ENCODE measurements at regions not wholly inside any gene's neighbourhood (a gene's known extent, or its start where the extent isn't known, plus 50 kb on each side); places are given as distances from the start of the nearest gene placed in this dataset.

DNA sequence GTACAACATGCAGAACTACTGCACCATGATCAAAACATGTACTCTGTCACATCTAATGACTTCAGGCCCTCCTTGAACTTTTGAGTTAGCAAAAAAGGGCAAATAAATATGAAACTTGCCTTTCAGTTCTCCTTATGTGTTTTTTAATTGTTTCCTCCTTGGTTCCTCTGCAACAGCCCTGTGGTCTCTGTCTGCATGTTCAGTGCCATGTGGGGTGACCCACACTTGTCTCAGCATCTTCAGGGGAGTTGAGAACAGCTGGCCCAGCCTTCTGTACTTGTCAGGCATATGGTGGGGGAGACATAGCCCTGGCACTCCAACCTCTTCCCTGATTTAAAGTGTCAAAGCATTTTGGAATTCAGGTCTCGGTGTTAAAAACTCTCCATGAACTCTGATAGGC, 188.0 kb upstream of the PGRMC2 start:
- no peaks in the 10 kb centered on the region for H3K36me3 ChIP-seq (ENCODE audit: control insufficient read depth, insufficient read depth, low read length)
- intact Hi-C loops (cut with micrococcal nuclease; ENCODE audit: unreplicated experiment) (no loop called here), in situ Hi-C loops (cut with HindIII; ENCODE audit: low pct_unique_long_range_greater_than_20kb, low sequenced_read_pairs) (no loop called here)
- H3K27ac ChIP-seq (ENCODE audit: low read length) = no peak overlapping the region
- no peak for DNase-seq (ENCODE audit: low read depth, low spot score)
- ChIA-PET POLR2A (no interaction called here), CTCF (no interaction called here)
- no peaks in the 10 kb centered on the region for H3K4me1 ChIP-seq (ENCODE audit: control insufficient read depth, insufficient read depth, low read length)
- H3K4me3 ChIP-seq (ENCODE audit: low read depth in 2 of 2, low read length in 2 of 2) = no peak overlapping the region
- TF ChIP-seq, protein P1, sequence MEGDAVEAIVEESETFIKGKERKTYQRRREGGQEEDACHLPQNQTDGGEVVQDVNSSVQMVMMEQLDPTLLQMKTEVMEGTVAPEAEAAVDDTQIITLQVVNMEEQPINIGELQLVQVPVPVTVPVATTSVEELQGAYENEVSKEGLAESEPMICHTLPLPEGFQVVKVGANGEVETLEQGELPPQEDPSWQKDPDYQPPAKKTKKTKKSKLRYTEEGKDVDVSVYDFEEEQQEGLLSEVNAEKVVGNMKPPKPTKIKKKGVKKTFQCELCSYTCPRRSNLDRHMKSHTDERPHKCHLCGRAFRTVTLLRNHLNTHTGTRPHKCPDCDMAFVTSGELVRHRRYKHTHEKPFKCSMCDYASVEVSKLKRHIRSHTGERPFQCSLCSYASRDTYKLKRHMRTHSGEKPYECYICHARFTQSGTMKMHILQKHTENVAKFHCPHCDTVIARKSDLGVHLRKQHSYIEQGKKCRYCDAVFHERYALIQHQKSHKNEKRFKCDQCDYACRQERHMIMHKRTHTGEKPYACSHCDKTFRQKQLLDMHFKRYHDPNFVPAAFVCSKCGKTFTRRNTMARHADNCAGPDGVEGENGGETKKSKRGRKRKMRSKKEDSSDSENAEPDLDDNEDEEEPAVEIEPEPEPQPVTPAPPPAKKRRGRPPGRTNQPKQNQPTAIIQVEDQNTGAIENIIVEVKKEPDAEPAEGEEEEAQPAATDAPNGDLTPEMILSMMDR (IDR thresholded peaks at IDR 0.05) = no peak
- TF ChIP-seq, protein P2, sequence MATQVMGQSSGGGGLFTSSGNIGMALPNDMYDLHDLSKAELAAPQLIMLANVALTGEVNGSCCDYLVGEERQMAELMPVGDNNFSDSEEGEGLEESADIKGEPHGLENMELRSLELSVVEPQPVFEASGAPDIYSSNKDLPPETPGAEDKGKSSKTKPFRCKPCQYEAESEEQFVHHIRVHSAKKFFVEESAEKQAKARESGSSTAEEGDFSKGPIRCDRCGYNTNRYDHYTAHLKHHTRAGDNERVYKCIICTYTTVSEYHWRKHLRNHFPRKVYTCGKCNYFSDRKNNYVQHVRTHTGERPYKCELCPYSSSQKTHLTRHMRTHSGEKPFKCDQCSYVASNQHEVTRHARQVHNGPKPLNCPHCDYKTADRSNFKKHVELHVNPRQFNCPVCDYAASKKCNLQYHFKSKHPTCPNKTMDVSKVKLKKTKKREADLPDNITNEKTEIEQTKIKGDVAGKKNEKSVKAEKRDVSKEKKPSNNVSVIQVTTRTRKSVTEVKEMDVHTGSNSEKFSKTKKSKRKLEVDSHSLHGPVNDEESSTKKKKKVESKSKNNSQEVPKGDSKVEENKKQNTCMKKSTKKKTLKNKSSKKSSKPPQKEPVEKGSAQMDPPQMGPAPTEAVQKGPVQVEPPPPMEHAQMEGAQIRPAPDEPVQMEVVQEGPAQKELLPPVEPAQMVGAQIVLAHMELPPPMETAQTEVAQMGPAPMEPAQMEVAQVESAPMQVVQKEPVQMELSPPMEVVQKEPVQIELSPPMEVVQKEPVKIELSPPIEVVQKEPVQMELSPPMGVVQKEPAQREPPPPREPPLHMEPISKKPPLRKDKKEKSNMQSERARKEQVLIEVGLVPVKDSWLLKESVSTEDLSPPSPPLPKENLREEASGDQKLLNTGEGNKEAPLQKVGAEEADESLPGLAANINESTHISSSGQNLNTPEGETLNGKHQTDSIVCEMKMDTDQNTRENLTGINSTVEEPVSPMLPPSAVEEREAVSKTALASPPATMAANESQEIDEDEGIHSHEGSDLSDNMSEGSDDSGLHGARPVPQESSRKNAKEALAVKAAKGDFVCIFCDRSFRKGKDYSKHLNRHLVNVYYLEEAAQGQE (IDR thresholded peaks at IDR 0.05; ENCODE audit: insufficient read depth in 1 of 2, low read depth in 2 of 2, low read length in 1 of 2) = no peak
- no peak for TF ChIP-seq SIN3A (IDR thresholded peaks at IDR 0.05; ENCODE audit: borderline replicate concordance, insufficient read depth, low read depth, low read length)
- no peak for TF ChIP-seq TCF7L2 (IDR thresholded peaks at IDR 0.05; ENCODE audit: low read depth, low read length)
- TF ChIP-seq POLR2AphosphoS5 (IDR thresholded peaks at IDR 0.05; ENCODE audit: low read depth, low read length) = no peak
- H3K27me3 ChIP-seq (ENCODE audit: control insufficient read depth, insufficient read depth, low read length) = no peaks in the 10 kb centered on the region
- no TSS peak for BruUV-seq (replicated peaks)
- no peak for ATAC-seq
- no peaks in the 10 kb centered on the region for H3K9me3 ChIP-seq (ENCODE audit: control insufficient read depth, insufficient read depth, low read depth, low read length)

DNA sequence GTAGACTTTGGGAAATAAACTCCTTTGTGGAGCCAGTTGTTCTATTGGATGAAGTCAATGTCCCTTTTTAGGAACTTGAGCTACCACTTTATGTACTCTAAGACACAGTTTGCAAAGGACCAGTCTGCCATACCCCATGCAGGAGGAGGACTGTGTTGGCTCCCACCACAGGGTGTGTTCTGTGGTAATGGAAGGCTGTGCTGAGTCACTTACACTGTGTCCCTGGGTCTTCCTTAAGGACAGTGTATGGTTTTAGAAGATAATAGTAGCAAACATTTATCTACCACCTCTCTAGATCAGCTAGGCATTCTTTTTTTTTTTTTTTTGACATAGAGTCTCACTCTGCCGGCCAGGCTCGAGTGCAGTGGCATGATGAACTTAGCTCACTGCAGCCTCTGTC, 184.0 kb upstream of the PGRMC2 start:
- Histone ChIP-seq H3K27ac (ENCODE audit: low read length) (no peak overlapping the region), H3K36me3 (ENCODE audit: control insufficient read depth, insufficient read depth, low read length) (no peaks in the 10 kb centered on the region), H3K9me3 (ENCODE audit: control insufficient read depth, insufficient read depth, low read depth, low read length) (no peaks in the 10 kb centered on the region), H3K4me1 (ENCODE audit: control insufficient read depth, insufficient read depth, low read length) (no peaks in the 10 kb centered on the region), H3K4me3 (ENCODE audit: low read depth in 2 of 2, low read length in 2 of 2) (no peak overlapping the region), H3K27me3 (ENCODE audit: control insufficient read depth, insufficient read depth, low read length) (no peaks in the 10 kb centered on the region)
- no TSS peak for BruUV-seq (replicated peaks)
- no peak for ATAC-seq
- ChIA-PET POLR2A (interaction anchor here (0.6 kb wide), 1 partner anchor 87 kb away, joined by 3 read pairs; no protein-coding TSS in a partner anchor), CTCF (no interaction called here)
- TF ChIP-seq SIN3A (IDR thresholded peaks at IDR 0.05; ENCODE audit: borderline replicate concordance, insufficient read depth, low read depth, low read length) = no peak
- no peak for TF ChIP-seq POLR2AphosphoS5 (IDR thresholded peaks at IDR 0.05; ENCODE audit: low read depth, low read length)
- TF ChIP-seq, protein P2 (IDR thresholded peaks at IDR 0.05; ENCODE audit: insufficient read depth in 1 of 2, low read depth in 2 of 2, low read length in 1 of 2) = no peak
- TF ChIP-seq, protein P1 (IDR thresholded peaks at IDR 0.05) = no peak
- no peak for TF ChIP-seq TCF7L2 (IDR thresholded peaks at IDR 0.05; ENCODE audit: low read depth, low read length)
- no peak for DNase-seq (ENCODE audit: low read depth, low spot score)
- intact Hi-C loops (cut with micrococcal nuclease; ENCODE audit: unreplicated experiment) = no loop called here
- in situ Hi-C loops (cut with HindIII; ENCODE audit: low pct_unique_long_range_greater_than_20kb, low sequenced_read_pairs) = no loop called here
